Pancreas (tissue), 10 donors: ENCODE measurements at regions not wholly inside any gene's neighbourhood (a gene's known extent, or its start where the extent isn't known, plus 50 kb on each side); places are given as distances from the start of the nearest gene placed in this dataset.

Source experiments
- ATAC-seq, 4 donors: fragments of 200-7000 bp; cut with Tn5 transposase; one replicate each; pipeline versions ENCODE4 v1.8.0 to v1.9.1; 2020; ENCODE audit warnings: mild to moderate bottlenecking in 4 of 4, moderate library complexity in 4 of 4
- DNase-seq, 6 donors: peaks; one replicate each; pipeline ENCODE4 v3.0.0-alpha.2; 2020
- FAIRE-seq: peaks from 2 replicates; lab custom pipeline; 2012; peaks lifted over from hg19 to GRCh38; lab: Jason Lieb, UNC
- H3K27ac ChIP-seq, 4 donors: fragments of 200-600 bp; sonication (generic); 1 replicate in 3 of 4; 2 replicates in 1 of 4; pipeline versions ENCODE4 v1.5.0 to v1.8.0; 2020
- H3K27me3 ChIP-seq, 4 donors: fragments of 200-600 bp; one replicate each; pipeline ENCODE4 v1.8.0; 2021
- H3K36me3 ChIP-seq, 3 donors: fragments of 200-600 bp; sonication (generic) in 1 of 3; one replicate each; pipeline versions ENCODE4 v1.5.0 to v1.8.0; 2020 to 2021
- H3K4me1 ChIP-seq, 3 donors: fragments of 200-600 bp; one replicate each; pipeline ENCODE4 v1.8.0; 2021
- H3K4me3 ChIP-seq, 4 donors: fragments of 200-600 bp; sonication (generic) in 2 of 4; one replicate each; pipeline versions ENCODE4 v1.5.0 to v1.8.0; 2020 to 2021
- H3K9me3 ChIP-seq, 4 donors: fragments of 200-600 bp; one replicate each; pipeline ENCODE4 v1.8.0; 2021
- WGBS, 2 donors: extraction: QIAGEN DNeasy Blood & Tissue Kit; methylation state at CpG; one replicate each; pipeline ENCODE4 v1.1.7; 2013; 5-methylcytosine and 5-hydroxymethylcytosine counted together
- intact Hi-C, 3 donors: fragments of 100-400 bp; cut with DNase I; formaldehyde crosslinking; loops; one replicate each; pipeline versions ENCODE4 v1.11.1 to v1.14.2; 2022
- TF ChIP-seq, protein P1 (sequence below), 4 donors: fragments of 200-600 bp; sonication (generic) in 3 of 4; IDR thresholded peaks; one replicate each; pipeline versions ENCODE4 v1.5.0 to v1.8.0; 2021; ENCODE audit warnings: antibody characterized with exemption in 4 of 4
- donor health status: healthy with polysubstance abuse.
- donor health status: DM: no; HTN: no; CAD: no; lungs with moderate emphysema.
- donor health status: DM: no; HTN: no; CAD: no.
- donor health status: control.
- donor health status: control.
- donor health status: Bipolar disorder and iron deficiency.
- donor health status: DM: yes; HTN: yes; CAD: no.
- donor health status: DM: no; HTN: no; CAD: no.
- donor health status: DM: no; HTN: no; CAD: no.
- donor health status: DM: yes; HTN: yes; CAD: no.

GRCh38 chr6:165055231-165055630, 254.2 kb downstream of the C6orf118 start:
- no peak for DNase-seq

GRCh38 chr6:165052561-165053480, 256.6 kb downstream of the C6orf118 start:
- Histone ChIP-seq H3K4me3 (no peak overlapping the region), H3K9me3 (no peaks in the 10 kb centered on the region), H3K36me3 (no peaks in the 10 kb centered on the region), H3K4me1 (no peaks in the 10 kb centered on the region), H3K27me3 (no peaks in the 10 kb centered on the region), H3K27ac (no peak overlapping the region)
- FAIRE-seq (no peak), DNase-seq (no peak), ATAC-seq (no peak)
- WGBS, 2 donors, result 44 to 59% methylated on average over 10 of the region's 10 CpGs
- intact Hi-C loops, result no loop called here
- TF ChIP-seq, protein P1, sequence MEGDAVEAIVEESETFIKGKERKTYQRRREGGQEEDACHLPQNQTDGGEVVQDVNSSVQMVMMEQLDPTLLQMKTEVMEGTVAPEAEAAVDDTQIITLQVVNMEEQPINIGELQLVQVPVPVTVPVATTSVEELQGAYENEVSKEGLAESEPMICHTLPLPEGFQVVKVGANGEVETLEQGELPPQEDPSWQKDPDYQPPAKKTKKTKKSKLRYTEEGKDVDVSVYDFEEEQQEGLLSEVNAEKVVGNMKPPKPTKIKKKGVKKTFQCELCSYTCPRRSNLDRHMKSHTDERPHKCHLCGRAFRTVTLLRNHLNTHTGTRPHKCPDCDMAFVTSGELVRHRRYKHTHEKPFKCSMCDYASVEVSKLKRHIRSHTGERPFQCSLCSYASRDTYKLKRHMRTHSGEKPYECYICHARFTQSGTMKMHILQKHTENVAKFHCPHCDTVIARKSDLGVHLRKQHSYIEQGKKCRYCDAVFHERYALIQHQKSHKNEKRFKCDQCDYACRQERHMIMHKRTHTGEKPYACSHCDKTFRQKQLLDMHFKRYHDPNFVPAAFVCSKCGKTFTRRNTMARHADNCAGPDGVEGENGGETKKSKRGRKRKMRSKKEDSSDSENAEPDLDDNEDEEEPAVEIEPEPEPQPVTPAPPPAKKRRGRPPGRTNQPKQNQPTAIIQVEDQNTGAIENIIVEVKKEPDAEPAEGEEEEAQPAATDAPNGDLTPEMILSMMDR (IDR thresholded peaks at IDR 0.05), result no peak

More at GRCh38 chr6:165055231-165055630, 254.2 kb downstream of the C6orf118 start:
- H3K36me3 ChIP-seq, result no peaks in the 10 kb centered on the region
- no peaks in the 10 kb centered on the region for H3K4me1 ChIP-seq
- no peaks in the 10 kb centered on the region for H3K27me3 ChIP-seq
- no peak overlapping the region for H3K27ac ChIP-seq
- intact Hi-C loops, result no loop called here
- TF ChIP-seq, protein P1 (IDR thresholded peaks at IDR 0.05), result no peak
- FAIRE-seq, result no peak
- 46 to 69% methylated on average over 5 of the region's 5 CpGs for WGBS, 2 donors
- no peaks in the 10 kb centered on the region for H3K9me3 ChIP-seq
- H3K4me3 ChIP-seq, result no peak overlapping the region
- no peak for ATAC-seq

- Histone ChIP-seq H3K36me3 (no peaks in the 10 kb centered on the region), H3K4me1 (no peaks in the 10 kb centered on the region), H3K9me3 (no peaks in the 10 kb centered on the region), H3K27me3 (no peaks in the 10 kb centered on the region), H3K27ac (no peak overlapping the region), H3K4me3 (no peak overlapping the region)
- 16 to 18% methylated on average over 7 of the region's 7 CpGs for WGBS, 2 donors
- TF ChIP-seq, protein P1 (IDR thresholded peaks at IDR 0.05), result no peak
- intact Hi-C loops, result no loop called here
- no peak for DNase-seq
- no peak for ATAC-seq
- no peak for FAIRE-seq
Observed at GRCh38 chr6:165049362-165049761, 260.0 kb downstream of the C6orf118 start.

- intact Hi-C loops, result no loop called here
- no peak for DNase-seq
- no peaks in the 10 kb centered on the region for H3K4me1 ChIP-seq
- no peak for FAIRE-seq
- H3K27ac ChIP-seq, result no peak overlapping the region
- ATAC-seq, result no peak
- H3K9me3 ChIP-seq, result peaks cover 0 to 3% (median 0%) of the 10 kb centered on the region in 4 donors
- H3K27me3 ChIP-seq, result no peaks in the 10 kb centered on the region
- 80 to 86% methylated on average over 2 of the region's 2 CpGs for WGBS, 2 donors
- no peak overlapping the region for H3K4me3 ChIP-seq
- TF ChIP-seq, protein P1 (IDR thresholded peaks at IDR 0.05), result no peak
- no peaks in the 10 kb centered on the region for H3K36me3 ChIP-seq
Observed at GRCh38 chr6:165047952-165048351, 261.5 kb downstream of the C6orf118 start.

- TF ChIP-seq, protein P1 (IDR thresholded peaks at IDR 0.05), result no peak
- intact Hi-C loops, result no loop called here
- DNase-seq (no peak), FAIRE-seq (no peak), ATAC-seq (no peak)
- 28 to 61% methylated on average over 2 of the region's 2 CpGs for WGBS, 2 donors
- no peaks in the 10 kb centered on the region for H3K4me1 ChIP-seq
- peaks cover 0 to 3% (median 0%) of the 10 kb centered on the region in 4 donors for H3K9me3 ChIP-seq
- no peaks in the 10 kb centered on the region for H3K36me3 ChIP-seq
- no peaks in the 10 kb centered on the region for H3K27me3 ChIP-seq
- no peak overlapping the region for H3K4me3 ChIP-seq
- H3K27ac ChIP-seq, result no peak overlapping the region
Observed at GRCh38 chr6:165045631-165046030, 263.8 kb downstream of the C6orf118 start.
